ENCODE measurements at regions not wholly inside any gene's neighbourhood (a gene's known extent, or its start where the extent isn't known, plus 50 kb on each side); places are given as distances from the start of the nearest gene placed in this dataset.
"Not testable (repeated sequence)": the region's sequence is repeated elsewhere in the genome, so short reads cannot be mapped to it uniquely, and the experiment has no call there.

- intact Hi-C loops (cut with DNase I); ATAC-seq; DNase-seq (ENCODE audit: low spot score): not testable (repeated sequence)
Measured at GRCh38 chr2:89785528-89785927, 1094.1 kb downstream of the RPIA start.

DNA sequence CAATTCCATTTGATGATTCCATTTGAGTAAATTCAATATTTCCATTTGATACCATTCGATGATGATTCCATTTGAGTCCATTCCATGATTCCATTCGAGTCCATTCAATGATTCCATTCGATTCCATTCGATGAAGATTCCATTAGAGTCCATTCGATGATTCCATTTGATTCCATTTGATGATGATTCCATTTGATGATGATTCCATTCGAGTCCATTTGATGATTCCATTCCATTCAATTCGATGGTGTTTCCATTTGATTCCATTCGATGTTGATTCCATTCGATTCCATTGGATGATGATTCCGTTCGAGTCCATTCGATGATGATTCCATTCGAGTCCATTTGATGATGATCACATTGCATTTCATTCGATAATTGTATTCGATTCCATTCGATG lies 1095.2 kb downstream of the RPIA start:
- DNase-seq (ENCODE audit: low spot score); ATAC-seq; intact Hi-C loops (cut with DNase I): not testable (repeated sequence)

- DNase-seq (ENCODE audit: low spot score); ATAC-seq; intact Hi-C loops (cut with DNase I): not testable (repeated sequence)
Measured at GRCh38 chr2:89795530-89795929, 1104.1 kb downstream of the RPIA start.

DNA sequence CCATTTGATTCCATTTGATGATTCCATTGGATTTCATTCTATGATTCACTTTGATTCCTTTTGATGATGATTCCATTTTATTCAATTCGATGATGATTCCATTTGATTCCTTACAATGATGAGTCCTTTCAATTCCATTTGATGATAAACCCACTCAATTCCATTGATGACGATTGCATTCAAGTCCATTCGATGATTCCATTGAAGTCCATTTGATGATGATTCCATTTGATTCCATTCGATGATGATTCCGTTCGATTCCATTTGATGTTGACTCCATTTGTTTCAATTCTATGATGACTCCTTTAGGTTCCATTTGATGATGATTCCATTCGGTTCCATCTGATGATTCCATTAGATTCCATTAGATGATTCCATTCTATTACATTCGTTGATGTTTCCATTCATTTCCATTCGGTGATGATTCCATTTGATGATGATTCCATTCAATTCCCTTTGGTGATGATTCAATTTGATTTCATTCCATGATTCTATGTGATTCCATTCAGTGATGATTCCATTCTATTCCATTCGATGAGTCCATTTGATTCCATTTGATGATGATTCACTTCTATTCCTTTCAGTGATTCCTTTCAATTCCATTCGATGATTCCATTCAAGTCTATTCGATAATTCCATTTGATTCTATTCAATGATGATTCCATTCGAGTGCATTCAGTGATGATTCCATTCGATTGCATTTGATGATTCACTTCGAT lies 1106.0 kb downstream of the RPIA start:
- DNase-seq (ENCODE audit: low spot score): no peak
- intact Hi-C loops (cut with DNase I): no loop called here
- no peak for ATAC-seq

GRCh38 chr2:89801207-89801606 lies 1109.7 kb downstream of the RPIA start:
- DNase-seq (ENCODE audit: low spot score); ATAC-seq; intact Hi-C loops (cut with DNase I): not testable (repeated sequence)

DNA sequence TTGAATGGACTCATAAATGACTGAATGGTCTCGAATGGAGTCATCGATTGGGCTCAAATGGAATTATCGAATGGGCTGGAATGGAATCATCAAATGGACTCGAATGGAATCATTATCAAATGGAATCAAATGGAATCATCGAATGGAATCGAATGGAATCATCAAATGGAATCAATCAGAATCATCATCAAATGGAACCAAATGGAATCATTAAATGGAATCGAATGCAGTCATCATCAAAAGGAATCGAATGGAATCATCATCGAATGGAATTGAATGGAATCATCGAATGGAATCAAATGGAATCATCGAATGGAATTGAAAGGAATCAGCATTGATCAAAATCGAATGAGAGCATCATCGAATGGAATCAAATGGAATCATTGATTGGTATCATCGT lies 1114.9 kb downstream of the RPIA start:
- intact Hi-C loops (cut with DNase I); DNase-seq (ENCODE audit: low spot score): not testable (repeated sequence)

DNA sequence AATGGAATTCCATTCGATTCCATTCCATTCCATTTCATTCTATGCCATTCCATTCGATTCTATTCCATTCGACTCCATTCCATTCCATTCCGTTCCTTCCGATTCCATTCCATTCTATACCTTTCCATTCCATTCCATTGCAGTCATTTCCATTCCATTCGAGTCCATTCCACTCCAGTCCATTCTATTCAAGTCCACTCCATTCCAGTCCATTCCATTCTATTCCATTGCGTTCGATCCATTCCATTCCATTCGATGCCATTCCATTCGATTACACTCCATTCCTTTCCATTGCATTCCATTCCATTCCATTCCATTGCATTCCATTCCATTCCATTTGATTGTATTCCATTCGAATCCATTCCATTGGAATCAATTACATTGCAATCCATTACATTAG lies 1119.8 kb downstream of the RPIA start:
- no peak for DNase-seq (ENCODE audit: low spot score)
- no peak for ATAC-seq
- intact Hi-C loops (cut with DNase I): no loop called here

More for the DNA sequence above, 1114.9 kb downstream of the RPIA start:
- ATAC-seq: not testable (repeated sequence)

GRCh38 chr2:89811910-89812309 lies 1120.4 kb downstream of the RPIA start:
- intact Hi-C loops (cut with DNase I); ATAC-seq; DNase-seq (ENCODE audit: low spot score): not testable (repeated sequence)

DNA sequence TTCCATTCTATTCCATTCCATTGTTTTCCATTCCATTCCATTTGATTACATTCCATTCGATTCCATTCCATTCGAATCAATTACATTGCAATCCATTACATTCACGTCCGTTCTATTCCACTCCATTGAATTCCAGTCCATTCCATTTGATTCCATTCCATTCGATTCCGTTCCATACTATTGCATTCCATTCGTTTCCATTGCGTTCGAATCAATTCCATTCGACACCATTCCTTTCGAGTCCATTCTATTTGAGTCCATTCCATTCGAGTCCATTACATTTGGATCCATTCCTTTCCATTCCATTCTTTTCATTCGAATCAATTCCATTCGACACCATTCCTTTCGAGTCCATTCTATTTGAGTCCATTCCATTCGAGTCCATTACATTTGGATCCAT lies 1122.9 kb downstream of the RPIA start:
- ATAC-seq; DNase-seq (ENCODE audit: low spot score); intact Hi-C loops (cut with DNase I): not testable (repeated sequence)

- intact Hi-C loops (cut with DNase I): no loop called here
- no peak for ATAC-seq
- DNase-seq (ENCODE audit: low spot score): no peak
Measured at GRCh38 chr2:89818873-89819272, 1127.4 kb downstream of the RPIA start.

DNA sequence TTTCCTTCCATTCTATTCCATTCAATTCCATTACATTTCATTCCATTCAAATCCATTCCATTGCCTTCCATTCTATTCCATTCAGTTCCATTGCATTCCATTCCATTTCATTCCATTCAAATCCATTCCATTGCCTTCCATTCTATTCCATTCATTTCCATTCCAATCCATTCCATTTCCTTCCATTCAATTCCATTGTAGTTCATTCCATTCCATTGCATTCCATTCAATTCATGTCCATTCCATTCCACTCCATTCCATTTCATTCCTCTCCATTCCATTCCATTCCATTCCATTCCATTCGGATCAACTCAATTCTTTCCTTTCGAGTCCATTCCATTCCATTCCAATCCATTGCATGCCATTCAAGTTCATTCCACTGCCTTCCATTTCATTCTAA lies 1128.3 kb downstream of the RPIA start:
- intact Hi-C loops (cut with DNase I): no loop called here
- ATAC-seq (no peak), DNase-seq (ENCODE audit: low spot score) (no peak)

GRCh38 chr2:89820248-89820647 lies 1128.8 kb downstream of the RPIA start:
- ATAC-seq: no peak
- DNase-seq (ENCODE audit: low spot score): no peak
- intact Hi-C loops (cut with DNase I): no loop called here

GRCh38 chr2:89821455-89821945 lies 1130.0 kb downstream of the RPIA start:
- ATAC-seq: no peak
- intact Hi-C loops (cut with DNase I): no loop called here
- no peak for DNase-seq (ENCODE audit: low spot score)

- ATAC-seq; intact Hi-C loops (cut with DNase I); DNase-seq (ENCODE audit: low spot score): not testable (repeated sequence)
Measured at GRCh38 chr2:89822342-89822741, 1130.9 kb downstream of the RPIA start.

GRCh38 chr2:89823556-89823955 lies 1132.1 kb downstream of the RPIA start:
- DNase-seq (ENCODE audit: low spot score) (no peak), ATAC-seq (no peak)
- intact Hi-C loops (cut with DNase I): no loop called here

GRCh38 chr2:89825034-89825433 lies 1133.6 kb downstream of the RPIA start:
- no peak for ATAC-seq
- intact Hi-C loops (cut with DNase I): no loop called here
- DNase-seq (ENCODE audit: low spot score): no peak

DNA sequence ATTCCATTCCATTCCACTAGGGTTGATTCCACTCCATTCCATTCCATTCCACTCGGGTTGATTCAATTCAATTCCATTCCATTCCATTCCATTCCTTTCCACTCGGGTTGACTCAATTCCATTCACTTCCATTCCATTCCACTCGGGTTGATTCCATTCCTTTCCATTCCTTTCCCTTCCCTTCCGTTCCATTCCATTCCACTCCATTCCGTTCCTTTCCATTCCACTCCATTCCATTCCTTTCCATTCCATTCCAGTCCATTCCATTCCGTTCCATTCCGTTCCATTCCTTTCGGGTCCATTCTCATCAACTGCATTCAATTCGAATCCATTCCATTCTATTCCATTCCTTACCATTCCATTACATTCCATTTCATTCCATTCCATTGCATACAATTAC lies 1135.3 kb downstream of the RPIA start:
- intact Hi-C loops (cut with DNase I); ATAC-seq; DNase-seq (ENCODE audit: low spot score): not testable (repeated sequence)

DNA sequence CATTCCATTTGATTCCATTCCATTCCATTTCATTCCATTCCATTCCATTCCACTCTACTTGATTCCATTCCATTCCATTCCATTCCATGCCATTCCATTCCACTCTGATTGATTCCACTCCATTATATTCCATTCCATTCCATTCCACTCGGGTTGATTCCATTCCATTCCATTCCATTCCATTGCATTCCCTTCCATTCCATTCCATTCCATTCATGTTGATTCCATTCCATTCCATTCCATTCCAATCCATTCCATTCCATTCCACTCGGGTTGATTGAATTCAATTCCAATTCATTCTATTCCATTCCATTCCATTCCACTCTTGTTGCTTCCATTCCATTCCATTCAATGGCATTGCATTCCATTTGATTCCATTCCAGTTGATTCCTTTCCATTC lies 1136.4 kb downstream of the RPIA start:
- intact Hi-C loops (cut with DNase I); DNase-seq (ENCODE audit: low spot score): not testable (repeated sequence)
- peak; percentile 18 for ATAC-seq

DNA sequence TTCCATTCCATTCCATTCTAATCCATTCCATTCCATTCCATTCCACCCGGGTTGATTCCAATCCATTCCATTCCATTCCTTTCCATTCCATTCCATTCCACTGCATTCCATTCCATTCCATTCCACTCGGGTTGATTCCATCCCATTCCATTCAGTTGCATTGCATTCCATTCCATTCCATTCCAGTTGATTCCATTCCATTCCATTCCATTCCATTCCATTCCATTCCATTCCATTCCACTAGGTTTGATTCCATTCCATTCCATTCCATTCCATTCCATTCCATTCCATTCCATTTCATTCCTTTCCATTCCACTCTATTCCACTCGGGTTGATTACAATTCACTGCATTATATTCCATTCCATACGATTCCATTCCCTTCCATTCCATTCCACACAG lies 1136.9 kb downstream of the RPIA start:
- DNase-seq (ENCODE audit: low spot score); intact Hi-C loops (cut with DNase I): not testable (repeated sequence)

GRCh38 chr2:89828961-89829631 lies 1137.6 kb downstream of the RPIA start:
- intact Hi-C loops (cut with DNase I): not testable (repeated sequence)

More for the DNA sequence above, 1136.9 kb downstream of the RPIA start:
- not testable (repeated sequence) for ATAC-seq

More at GRCh38 chr2:89828961-89829631, 1137.6 kb downstream of the RPIA start:
- peak; percentile 68 for ATAC-seq
- not testable (repeated sequence) for DNase-seq (ENCODE audit: low spot score)

All from sciatic nerve (tissue), 2 donors.